ENCODE measurements at regions not wholly inside any gene's neighbourhood (a gene's known extent, or its start where the extent isn't known, plus 50 kb on each side); places are given as distances from the start of the nearest gene placed in this dataset.

- no peak for TF ChIP-seq EZH2 (IDR thresholded peaks at IDR 0.05; ENCODE audit: borderline replicate concordance)
- TF ChIP-seq CTCF (IDR thresholded peaks at IDR 0.05; ENCODE audit: poor library complexity), result no peak
These were observed 721.0 kb downstream of the BCL11B start for GRCh38 chr14:98551028-98551427.
